T-helper 1 cell treated with Interleukin-12 subunit alpha and Interleukin-12 subunit beta and Interleukin-4 antibody, amounts not matched to agents 30 ng/mL and 1 ng/mL, for 36 hours (primary cell): ENCODE measurements at regions not wholly inside any gene's neighbourhood (a gene's known extent, or its start where the extent isn't known, plus 50 kb on each side); places are given as distances from the start of the nearest gene placed in this dataset.
"Not testable (repeated sequence)": the region's sequence is repeated elsewhere in the genome, so short reads cannot be mapped to it uniquely, and the experiment has no call there.

Source experiments
- intact Hi-C: fragments of 100-400 bp; cut with micrococcal nuclease; formaldehyde crosslinking; loops from one replicate; pipeline ENCODE4 v1.15.1; 2024

DNA sequence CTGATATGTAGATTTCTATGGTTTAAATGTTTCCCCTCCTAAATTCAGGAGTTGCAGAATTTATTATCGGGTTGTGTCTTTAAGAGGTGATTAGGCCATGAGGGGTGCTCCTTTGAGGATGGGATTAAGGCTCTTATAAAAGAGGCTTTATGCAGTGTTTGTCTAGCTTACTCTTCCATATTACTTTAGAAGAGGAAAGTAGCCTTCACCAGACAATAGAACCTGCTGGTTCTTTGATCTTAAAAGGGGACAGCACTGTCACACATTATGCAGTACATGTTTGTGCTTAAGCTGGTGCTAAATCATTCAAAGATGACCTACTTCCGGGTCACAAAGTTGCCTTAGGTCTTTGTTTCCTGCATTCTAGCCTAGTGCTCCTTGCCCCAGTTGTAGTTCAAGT is 81.0 kb downstream of the CPXCR1 start:
- intact Hi-C loops = no loop called here

DNA sequence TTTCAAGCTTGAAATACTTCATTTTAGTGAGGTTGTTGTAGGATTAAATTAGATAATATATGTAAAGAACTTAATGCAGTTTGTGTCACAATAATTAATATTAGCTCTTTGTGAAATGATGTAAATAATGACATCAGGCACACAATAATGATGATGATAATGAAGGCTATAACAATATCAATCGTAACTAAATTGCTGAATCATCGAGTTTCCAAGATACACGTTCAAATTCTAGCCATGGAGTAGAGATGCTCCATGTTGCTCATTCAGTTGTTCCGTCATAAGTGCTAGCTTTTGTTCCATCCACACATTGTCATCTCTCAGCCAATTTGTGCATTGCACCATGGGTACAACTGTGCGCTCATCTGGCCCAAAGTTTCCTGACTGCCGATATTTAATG is 83.1 kb downstream of the CPXCR1 start:
- intact Hi-C loops = no loop called here

DNA sequence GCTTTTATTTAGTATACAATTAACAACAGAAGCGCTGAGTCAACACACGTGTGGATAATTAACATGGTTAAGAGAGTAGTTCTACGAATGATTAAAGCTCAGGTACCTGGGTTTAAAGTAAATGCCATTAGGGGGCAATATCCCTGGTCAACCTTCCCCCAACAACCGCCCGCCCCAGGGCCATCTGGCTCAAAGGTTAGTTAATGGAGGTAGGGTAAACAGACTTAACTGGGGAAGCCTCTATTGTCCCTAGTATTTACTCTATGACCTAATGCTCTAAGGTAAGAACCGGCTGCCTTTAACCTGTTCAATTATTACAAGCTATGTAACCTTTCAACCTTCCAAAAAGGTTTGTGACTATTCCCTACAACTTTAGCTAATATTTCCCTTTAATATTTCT is 90.7 kb downstream of the CPXCR1 start:
- intact Hi-C loops = not testable (repeated sequence)

DNA sequence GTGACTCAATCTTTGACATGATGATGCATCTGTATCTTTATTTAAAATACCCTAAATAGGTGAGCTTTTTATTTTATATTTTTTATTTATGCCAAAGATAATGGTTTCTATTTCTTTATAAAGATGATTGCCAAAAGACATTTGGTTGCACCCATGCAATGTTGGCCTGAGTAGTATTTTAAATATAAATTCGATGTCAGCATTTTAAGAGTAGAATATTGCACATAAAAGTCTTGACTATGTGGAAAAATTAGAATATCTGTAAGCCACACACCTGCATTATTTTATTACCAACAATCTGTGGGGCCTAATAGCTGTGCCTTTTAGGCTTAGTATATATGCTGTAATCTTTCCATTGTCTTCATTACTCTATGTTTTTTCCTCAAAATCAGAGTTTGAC is 91.4 kb downstream of the CPXCR1 start:
- intact Hi-C loops = no loop called here

DNA sequence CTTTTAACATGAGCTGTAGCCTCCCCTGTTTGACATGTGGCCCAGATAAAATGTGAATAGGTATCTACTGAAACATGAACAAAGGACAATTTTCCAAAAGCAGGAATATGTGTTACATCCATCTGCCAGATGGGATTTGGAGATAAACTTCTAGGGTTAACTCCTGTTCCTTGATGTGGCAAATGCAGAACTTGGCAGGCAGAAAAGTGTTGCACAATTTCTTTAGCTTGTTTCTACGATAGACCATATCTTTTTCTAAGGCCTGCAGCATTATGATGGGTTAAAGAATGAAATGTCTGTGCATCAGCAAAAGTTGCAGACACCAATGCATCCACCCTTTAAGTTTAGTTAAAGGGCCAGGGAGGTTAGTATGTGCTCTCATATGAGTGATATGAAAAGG is 96.8 kb downstream of the CPXCR1 start:
- intact Hi-C loops = not testable (repeated sequence)

DNA sequence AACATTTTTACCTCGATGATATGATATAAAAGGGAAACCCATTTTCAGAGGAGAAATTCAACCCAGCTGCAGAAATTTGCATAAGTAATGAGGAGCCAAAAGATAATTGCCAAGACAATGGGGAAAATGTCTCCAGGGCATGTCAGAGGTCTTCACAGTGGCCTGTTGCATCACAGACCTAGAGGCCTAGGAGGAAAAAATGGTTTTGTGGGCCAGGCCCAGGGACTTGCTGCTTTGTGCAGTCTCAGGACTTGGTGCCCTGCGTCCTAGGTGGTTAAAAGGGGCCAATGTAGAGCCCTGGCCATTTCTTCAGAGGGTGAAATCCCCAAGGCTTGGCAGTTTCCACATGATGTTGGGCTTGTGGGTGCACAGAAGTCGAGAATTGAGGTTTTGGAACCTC is 106.9 kb downstream of the CPXCR1 start:
- intact Hi-C loops = no loop called here

DNA sequence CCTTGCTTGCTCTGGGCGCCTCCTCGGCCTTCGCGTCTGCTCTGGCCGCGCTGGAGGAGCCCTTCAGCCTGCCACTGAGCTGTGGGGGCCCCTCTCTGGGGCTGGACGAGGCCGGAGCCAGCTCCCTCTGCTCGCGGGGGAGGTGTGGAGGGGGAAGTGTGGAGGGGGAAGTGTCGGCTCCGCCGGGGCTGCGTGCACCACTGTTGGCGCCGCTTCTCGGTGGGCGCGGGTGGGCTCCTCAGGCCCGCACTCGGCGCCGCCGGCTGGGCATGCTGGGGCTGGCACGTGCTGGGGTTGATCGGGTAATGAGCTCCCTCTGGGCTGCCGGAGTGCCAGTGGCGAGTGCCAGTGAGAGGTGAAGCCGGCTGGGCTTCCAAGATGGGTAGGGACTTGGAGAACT is 116.7 kb downstream of the CPXCR1 start:
- intact Hi-C loops = no loop called here

DNA sequence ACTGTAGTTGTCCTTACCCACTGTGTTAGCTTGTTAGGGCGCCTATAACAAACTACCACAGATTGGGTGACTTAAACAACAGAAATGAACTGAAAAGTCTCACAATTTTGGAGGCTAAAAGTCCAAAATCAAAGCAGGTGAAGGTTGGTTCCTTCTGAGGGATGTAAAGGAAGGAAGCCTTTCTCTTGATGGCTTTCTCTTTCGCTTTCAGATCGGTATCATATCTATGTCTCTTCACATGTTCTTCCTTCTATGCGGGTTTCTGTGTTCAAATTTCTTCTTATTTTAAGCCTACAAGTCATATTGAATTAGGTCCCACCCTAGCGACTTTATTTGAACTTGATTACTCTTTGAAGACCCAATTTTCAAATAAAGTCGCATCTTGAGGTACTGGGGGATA is 118.6 kb downstream of the CPXCR1 start:
- intact Hi-C loops = no loop called here

DNA sequence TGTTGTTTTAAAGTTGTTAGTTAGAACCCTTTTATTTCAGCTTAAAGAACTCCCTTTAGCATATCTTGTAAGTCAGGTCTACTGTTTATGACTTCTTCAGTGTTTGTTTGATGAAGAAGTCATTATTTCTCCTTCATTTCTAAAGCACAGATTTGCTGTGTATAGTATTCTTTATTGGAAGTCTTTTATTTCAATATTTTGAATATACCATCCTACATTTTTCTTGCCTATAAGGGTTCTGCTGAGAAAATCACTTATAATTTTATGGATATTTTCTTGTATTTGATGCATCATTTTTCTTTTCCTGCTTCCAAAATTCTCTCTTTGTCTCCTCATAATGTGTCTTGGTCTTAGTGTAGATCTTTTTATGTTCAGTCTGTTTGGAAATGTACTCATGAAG is 134.5 kb downstream of the CPXCR1 start:
- intact Hi-C loops = no loop called here

DNA sequence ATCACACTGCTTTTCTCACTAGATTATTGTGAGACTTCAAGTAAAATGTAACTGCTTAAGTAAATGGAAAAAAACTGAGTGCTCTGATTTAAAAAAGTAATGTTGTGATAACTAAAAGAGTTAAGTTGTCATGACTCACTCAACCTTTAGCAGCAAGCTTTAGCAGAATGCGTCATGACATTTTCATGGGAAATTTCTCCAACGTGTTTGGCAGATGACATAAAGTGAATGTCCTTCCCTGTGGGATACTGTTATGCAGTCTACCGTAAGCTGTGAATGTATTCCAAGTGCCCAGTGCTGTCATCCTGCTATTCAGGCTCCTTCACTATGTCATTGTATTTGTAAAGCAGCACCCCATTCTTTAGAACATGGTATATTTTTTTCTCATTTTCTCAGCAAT is 136.2 kb downstream of the CPXCR1 start:
- intact Hi-C loops = no loop called here

DNA sequence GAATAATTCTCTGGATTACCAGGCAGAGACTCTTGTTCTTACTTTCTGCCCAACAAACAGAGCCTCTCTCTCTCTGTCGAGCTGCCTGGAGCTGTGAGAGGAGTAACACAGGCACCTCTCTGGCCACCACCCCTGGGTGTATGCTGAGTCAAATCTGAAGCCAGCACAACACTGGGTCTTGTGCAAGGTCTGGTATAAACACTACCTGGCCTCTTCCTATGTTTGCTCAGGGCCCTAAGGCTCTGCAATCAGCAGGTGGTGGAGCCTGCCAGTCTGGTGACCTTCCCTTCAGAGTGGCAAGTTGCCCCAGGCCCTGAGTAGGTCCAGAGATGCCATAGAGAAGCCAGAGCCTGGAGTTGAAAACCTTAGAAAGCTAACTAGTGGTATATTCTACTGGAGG is 139.9 kb downstream of the CPXCR1 start:
- intact Hi-C loops = no loop called here

DNA sequence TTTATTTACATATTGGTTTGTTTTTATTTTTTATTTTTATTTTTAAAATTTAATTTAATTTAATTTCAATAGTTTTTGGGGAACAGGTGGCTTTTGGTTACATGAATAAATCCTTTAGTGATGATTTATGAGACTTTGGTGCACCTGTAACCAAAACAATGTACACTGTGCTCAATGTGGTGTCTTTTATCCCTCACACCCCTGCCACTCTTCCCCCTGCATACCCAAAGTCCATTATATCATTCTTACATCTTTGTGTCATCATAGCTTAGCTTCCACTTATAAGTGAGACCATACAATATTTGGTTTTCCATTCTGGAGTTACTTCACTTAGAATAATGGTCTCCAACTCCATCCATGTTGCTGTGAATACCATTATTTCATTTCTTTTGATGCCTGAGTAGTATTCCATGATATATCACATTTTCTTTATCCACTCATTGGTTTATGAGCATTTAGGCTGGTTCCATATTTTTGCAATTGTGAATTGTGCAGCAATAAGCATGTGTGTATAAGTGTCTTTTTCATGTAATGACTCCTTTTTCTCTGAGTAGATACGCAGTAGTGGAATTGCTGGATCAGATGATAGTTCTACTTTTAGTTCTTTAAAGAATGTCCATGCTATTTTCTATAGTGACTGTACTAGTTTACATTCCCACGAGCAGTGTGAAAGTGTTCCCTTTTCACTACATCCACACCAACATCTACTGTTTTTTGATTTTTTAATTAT is 157.1 kb downstream of the CPXCR1 start:
- intact Hi-C loops = loop anchor here (5.0 kb wide), 1 partner anchor 298 kb away; no protein-coding TSS in a partner anchor

DNA sequence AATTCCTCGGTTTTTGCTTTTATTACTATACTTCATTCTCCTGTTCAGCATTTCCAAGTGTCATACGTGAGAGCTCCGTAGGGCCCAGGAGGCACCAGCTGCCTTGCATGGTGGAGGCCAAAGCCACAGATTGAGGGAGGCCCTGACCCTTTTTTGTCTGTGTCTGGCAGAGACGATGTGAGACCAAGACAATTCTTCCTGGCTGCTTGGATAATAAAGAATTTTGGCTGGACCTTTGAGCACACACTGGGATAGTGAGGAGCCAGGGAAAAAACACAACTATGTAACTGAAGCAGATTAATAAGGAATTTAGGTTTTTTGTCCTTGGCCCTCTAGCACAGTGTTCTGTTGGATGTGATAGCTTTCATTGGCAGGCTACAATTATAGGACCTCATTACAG is 161.0 kb downstream of the CPXCR1 start:
- intact Hi-C loops = no loop called here

DNA sequence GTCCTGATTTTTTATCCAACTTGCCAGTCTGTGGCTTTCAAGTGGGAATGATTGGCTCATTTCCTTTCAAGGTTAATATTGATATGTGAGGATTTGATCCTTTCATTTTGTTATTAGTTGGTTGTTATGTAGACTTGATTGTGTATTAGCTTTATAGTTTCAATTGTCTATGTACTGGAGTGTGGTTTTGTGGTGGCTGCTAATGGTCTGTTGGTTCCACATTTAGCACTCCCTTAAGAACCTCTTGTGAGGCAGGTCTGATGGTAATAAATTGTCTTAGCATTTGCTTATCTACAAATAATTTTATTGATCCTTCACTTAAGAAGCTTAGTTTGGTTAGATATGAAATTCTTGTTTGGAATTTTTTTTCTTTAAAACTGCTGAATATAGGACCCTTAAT is 190.6 kb downstream of the CPXCR1 start:
- intact Hi-C loops = no loop called here

DNA sequence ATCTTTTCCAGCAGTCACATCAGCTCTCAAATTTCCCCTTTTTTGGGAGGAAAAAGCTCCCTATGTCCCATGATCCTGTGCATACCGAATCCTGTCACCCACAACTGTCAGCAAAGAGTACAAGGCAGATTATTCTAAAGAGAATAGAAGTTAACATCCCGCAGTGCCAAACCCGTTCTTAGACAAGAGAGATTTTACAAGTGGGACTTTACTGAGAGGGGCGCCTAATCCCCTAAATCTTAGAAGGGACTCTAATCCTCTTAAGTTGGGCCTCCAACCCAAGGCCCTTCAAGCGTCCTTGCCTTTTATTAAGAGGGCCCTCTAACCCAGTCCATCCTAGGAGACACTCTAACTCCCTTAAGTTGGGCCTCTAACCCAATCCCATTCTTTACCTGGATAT is 193.9 kb downstream of the CPXCR1 start:
- intact Hi-C loops = no loop called here

DNA sequence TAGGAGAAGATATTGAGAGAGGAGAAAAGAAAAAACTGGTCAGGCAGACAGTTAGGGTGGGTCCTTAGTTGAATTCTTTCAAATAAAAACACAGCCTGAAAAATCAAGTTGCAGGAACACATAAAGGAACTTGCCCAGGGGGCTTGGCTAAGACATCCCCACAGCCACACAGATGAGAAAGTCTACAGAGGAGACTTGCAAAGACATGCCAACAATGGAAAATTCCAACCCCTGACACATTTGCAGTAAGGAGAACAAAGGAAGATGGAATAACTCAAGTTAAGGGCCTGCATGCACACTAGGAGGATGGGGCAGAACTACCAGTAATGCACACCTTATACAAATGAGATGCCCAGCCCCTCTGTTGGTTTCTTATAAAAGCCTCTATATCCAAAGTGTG is 197.6 kb downstream of the CPXCR1 start:
- intact Hi-C loops = no loop called here

DNA sequence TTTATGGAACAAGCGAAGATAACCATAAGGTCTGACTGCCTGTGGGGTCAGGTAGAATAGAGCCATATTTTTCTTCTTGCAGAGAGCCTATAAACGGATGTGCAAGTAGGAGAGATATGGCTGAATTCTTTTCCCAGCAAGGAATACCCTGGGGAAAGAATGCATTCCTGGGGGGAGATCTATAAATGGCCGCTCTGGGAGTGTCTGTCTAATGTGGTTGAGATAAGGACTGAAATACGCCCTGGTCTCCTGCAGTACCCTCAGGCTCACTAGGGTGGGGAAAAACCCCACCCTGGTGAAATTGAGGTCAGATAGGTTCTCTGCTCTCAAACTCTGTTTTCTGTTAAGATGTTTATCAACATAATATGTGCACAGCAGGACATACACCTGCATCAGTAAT is 209.0 kb downstream of the CPXCR1 start:
- intact Hi-C loops = not testable (repeated sequence)

DNA sequence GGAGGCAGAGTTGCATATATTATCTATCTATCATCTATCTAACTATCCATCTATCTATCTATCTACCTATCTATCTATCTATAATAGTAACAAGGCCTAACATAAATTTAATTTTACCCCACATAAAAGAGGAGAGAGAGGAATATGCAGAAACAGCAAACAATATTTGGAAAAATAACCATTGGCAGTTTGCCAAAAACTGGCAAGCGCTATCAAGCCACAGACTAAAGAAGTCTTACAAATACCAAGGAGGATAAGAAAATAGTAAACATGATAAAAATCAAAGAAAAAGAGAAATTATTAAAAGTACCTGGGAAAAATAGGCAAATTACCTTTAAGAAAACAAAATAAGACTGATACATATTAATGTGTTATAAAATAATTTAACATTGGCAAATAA is 230.8 kb downstream of the CPXCR1 start:
- intact Hi-C loops = no loop called here

DNA sequence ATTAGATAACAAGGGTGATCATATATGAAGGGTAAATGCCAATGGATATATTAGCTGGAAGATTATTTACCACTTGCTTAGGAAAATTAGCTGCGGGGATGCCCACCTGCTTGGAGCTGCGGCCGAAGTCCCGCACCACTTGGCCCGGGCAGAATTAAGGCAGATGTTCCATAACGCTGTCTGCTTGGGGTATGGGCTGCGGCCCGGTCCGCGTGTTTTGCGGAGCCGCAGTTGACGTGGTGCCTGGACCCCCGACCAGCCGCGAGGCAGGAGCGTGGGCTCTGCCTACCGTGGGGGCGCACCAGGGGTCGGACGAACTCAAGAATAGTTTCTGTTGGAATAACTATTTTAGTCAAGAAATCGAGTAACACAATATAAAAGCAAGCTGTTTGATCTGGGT is 235.2 kb downstream of the CPXCR1 start:
- intact Hi-C loops = no loop called here

DNA sequence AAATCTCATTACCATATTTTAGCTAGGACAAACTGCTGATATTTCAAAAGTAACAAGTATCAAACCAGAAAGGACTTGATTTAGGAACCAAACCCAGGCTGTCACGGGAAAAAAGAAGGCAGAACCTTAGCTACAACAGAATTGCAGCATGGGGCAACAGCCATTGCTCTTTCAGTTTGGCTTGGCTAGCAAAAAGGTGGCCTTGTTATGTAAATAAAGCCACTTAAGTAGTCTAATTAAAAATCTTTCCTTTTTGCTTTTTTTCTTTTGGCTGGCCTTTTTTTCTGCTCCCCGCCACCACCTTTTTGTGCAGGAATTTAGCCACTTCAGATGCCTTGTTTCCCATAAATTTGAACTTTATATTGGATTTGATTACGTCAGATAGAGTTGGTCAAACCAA is 235.9 kb downstream of the CPXCR1 start:
- intact Hi-C loops = no loop called here

DNA sequence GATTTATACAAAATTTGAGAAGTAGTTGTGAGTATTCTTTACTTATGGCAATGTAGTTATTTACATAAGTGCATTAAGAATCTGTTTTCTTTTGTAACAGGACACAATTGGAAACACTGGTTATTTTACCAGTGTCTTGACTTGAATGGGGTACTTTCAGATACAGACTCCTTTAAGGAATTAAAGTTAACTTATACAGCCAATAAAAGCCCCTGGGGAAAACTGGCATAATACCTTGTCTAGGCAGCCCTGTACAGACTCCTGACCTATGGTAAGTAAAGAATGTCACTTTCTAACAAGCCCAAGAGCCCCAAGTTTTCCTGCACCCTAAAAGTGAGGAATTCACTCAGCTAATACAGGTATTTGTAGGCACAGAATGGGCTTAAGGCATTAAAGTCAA is 241.8 kb downstream of the CPXCR1 start:
- intact Hi-C loops = no loop called here

DNA sequence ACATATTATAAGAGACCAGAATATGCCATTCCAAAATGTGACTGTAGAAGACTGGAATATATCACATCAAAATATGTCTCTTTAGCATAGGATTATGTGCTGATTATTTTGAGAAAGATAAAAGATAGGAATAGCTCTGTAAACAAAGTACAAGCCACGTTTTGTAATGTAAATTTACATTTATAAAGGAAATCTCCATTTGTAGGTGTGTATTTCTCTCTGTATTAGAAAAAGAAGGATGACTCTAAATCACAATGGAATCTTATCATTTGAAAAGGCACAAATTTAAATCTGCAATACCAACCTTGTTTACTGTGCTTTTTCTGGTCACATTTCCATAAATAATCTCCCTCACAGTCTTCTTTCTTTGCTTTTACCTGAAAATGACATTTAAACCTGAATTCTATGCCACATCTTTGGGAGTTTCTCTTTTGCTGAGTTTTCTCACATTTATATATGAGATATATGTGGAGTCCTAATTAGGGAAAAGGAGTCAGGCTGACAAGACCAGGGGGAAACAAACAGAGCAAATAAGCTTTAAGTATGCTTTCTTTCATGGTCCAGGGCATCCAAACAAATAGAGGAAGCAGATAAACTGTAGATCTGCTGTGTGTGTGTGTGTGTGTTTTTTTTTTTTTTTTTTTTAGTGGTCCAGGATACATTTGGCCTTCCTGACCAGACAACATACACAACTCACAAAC is 244.0 kb downstream of the CPXCR1 start:
- intact Hi-C loops = no loop called here

DNA sequence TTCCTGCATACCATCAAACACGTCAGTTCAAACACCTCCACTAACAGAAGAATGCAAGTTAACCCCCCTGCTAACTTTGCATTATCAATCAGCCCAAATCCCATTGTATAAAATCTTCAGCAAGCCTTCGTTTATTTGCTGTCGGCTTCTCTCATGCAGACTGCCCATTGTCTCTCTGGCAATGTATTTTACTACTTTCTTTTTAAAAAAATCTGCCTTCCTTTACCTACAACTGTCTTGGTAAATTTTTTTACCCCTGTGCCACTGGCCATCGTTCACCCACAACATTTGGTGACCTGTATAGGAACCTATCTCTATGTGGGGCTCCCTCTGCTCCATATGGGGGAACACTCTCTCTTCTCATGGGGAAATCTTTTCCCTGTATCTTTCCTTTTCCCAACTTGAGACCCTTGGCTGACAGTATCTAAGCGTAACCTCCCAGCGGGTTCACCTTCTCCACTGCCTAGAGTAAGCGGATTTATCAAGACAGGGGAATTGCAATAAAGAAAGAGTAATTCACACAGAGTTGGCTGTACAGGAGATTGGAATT is 244.6 kb downstream of the CPXCR1 start:
- intact Hi-C loops = no loop called here
